GM21576 (cell line): ENCODE measurements at regions not wholly inside any gene's neighbourhood (a gene's known extent, or its start where the extent isn't known, plus 50 kb on each side); places are given as distances from the start of the nearest gene placed in this dataset.

ENCODE experiments used
- ATAC-seq: cut with Tn5 transposase; IDR thresholded peaks from one replicate; pipeline ENCODE4 v1.9.1; 2021; ENCODE audit warnings: mild to moderate bottlenecking, moderate library complexity; ENCODE audit not compliant: unreplicated experiment

DNA sequence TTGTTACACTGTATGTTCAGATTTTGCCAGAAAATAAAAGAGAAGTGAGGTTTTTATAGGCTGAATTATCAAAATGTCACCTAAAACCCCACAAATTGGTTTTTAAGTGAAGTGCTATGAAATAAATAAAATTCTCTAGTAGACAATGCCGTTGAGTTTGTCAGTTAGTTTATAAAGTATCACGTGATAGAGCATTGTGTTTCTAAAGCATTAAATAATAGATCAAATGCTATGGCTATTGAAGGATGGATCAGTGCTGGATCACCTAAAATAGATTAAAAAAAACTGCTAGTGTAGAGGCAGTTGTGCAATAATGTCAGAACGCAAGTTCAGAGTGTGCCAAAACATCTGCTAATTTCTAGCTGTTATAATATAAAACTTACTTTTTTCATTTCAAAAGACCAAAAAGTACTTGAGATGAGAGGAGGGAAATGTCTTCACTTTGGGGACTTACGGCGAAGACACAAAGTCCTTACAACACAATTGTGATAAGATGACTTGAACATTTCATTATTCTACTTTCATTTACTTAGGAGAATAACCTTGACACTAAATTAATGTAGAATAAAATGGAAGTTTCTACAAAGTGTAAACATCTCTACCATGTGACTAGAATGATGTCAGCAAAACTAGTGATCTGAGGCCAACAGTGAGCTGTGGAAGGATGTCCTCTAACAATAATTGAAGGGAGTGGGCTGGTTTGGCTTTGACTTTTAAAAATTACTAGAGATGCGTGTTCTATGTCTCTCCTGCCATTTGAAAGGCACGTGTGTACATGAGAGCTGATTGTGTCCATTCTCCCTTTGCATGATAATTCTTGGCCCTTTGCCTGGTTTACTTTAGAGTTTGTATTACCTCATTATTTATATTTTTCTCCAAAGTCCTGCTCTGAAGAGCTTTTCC lies 154.4 kb upstream of the PDE3A start:
- no peak for ATAC-seq

DNA sequence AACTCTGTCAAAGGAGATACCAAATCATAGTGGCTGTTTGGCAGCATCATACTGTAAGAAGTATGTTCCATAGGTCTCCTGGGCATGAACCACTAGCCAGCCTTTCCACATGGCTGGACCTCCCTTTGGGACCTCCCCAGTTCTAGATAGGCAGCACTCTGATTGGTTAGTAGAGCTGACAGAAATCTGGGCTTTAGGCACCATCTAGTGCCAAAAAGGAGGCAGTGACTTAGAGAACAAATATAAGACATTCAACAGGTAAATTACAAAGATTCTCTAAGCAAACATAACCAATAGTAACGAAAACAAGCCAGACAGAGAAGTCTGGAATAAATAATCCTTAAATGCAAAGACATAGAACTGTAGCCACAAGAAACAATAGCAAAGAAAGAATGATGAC lies 148.0 kb upstream of the PDE3A start:
- ATAC-seq, result no peak

DNA sequence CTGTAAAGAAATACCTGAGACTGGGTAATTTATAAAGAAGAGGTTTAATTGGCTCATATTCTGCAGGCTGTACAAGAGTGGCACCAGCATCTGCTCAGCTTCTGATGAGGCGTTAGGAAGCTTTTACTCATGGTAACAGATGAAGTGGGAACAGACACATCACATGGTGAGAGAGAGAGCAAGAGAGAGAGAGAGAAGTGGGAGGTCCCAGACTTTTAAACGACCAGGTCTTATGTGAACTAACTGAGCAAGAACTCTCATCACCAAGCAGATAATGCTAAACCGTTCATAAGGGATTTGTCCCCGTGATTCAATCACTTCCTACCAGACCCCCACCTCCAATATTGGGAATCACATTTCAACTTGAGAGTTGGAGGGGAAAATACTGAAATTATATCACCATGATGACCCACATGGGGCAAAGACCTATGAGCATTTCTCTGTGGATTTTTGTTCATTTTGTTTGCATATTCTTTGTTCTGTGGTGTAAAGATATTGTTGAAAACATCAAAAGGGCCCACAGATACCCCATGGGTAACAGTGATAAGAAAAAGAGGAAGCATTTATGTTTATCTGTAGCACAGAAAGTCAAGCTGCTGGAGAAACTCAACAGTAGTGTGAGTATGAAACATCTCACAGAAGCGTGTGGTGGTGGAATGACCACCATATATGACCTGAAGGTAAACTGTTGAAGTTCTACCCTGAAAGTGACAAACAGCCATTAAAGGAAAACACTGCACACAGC lies 135.2 kb upstream of the PDE3A start:
- ATAC-seq, result no peak

- no peak for ATAC-seq
These were observed 133.9 kb upstream of the PDE3A start for GRCh38 chr12:20234474-20234873.

GRCh38 chr12:20237091-20237490 lies 131.2 kb upstream of the PDE3A start:
- no peak for ATAC-seq

DNA sequence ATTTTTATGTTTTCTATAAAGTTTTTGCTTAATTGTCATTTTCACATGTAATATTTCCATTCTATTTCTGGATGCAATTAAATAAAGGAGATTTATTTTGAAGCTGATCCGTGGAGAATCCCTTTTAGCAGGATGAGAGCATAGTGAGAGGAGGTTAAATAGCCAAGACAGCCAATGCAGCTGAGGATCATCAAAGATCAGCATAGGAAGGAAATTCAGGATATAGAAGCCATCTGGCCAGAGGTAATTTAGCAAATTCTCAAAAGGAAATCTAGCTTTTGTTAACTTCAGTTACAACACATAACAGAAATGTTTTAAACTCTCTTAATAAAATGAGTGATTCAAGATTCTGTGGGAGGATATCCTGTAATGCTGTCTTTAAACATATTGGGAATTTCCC lies 122.8 kb upstream of the PDE3A start:
- ATAC-seq, result no peak

- ATAC-seq, result no peak
These were observed 119.7 kb upstream of the PDE3A start for GRCh38 chr12:20248646-20249045.

GRCh38 chr12:20250761-20251160 lies 117.6 kb upstream of the PDE3A start:
- no peak for ATAC-seq

- ATAC-seq, result no peak
These were observed 111.0 kb upstream of the PDE3A start for GRCh38 chr12:20257311-20257710.

GRCh38 chr12:20259786-20260185 lies 108.6 kb upstream of the PDE3A start:
- ATAC-seq, result no peak

GRCh38 chr12:20260851-20261250 lies 107.5 kb upstream of the PDE3A start:
- ATAC-seq, result no peak

DNA sequence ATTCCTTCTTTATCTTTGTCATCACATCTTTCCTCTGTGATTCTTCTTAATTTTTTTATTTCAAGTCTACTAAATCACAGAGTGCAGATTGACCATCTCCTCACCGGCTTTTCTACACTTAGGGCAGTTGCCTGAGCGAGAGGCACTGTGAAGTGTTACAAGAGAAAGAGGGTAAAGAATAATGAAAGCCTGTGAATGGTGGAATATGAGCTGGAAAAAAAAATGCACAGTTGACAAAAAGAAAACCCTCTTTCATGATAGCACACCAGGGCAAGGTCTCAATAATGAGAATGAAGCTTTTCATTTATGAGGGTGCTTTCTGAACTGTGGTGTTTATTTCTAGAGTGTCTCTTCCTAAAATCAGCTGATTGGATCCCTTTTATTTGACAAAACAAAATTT lies 106.2 kb upstream of the PDE3A start:
- no peak for ATAC-seq

DNA sequence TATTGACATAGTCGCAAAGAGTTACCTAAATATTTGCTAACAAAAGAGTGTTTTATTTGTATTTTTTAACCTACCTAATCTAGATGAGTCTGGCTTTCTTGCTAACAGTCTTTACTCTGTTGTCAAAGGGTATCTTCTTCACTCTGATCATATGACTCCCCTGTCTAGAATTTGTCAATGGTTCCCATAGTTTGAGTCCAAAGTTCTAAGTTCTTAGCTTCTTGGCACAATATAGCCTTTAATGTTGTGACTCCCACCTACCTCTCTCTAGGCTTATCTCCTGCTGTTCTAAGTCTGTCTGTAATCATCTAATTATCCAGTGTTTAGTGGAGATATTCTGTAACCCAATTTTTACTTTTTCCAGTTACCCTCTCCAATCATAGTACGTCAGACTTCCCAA lies 104.3 kb upstream of the PDE3A start:
- no peak for ATAC-seq

DNA sequence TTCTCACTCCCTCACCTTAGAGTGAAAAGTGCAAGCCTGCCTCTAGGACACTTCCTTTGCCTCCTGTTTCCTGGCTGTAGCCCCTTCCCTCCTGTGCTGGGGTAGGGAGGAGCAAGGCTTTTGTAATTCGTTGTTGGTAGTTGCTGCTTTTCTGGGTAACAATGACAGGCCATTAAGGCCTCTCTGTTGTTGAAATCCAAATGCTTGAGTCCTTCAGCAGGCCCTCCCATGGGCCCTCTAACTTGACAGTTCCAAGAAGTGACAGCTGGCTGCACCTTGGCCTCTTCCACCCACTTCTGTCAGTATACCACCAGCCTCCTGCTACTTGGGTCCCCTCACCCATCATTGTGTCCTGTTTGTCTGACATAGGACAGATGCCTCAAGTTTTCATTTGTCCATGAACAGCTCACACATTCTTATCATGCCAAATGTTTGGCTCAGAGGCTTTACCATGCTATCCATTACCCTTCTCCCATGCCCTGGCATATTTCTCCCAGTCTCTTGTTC lies 103.7 kb upstream of the PDE3A start:
- ATAC-seq, result no peak

GRCh38 chr12:20268121-20268732 lies 100.1 kb upstream of the PDE3A start:
- no peak for ATAC-seq

DNA sequence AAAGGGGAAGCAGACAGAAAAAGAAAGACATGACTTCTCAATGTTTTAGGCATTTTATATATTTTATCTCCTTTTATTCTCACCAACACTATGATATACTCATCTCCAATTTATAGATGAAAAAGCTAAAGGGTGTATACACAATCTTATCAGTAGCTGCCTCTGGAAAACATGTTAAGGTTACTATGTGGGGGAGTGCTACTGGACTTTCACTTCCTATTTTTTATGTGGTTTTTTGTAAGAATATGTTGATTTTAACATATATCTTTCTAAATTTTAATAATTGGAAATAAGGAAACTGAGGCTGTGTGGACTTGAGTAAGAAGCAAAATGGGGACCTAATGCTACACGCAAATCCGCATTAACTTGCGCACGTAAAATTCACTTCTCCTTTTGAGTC lies 99.6 kb upstream of the PDE3A start:
- ATAC-seq, result no peak

GRCh38 chr12:20269337-20270067 lies 98.8 kb upstream of the PDE3A start:
- no peak for ATAC-seq

- ATAC-seq, result no peak
These were observed 97.8 kb upstream of the PDE3A start for GRCh38 chr12:20270557-20270956.

DNA sequence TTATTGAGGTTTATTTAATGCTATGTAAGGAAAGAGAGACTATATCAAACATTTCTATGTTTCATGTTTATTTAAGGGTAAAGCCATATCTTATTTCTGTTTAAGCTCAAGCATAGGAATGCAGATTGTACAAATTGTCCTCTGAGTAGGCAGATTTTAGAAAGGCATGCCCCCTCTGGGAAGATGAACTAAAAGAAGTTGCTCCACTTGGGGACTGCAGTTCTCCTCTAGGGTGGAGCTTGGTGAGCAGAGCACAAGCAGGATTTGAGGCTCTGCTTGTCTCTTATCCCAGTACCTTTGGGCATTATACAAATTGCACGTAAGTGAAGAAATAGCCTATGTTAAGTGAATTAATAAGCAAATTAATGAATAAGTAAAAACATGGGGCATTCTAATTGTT lies 96.2 kb upstream of the PDE3A start:
- no peak for ATAC-seq

DNA sequence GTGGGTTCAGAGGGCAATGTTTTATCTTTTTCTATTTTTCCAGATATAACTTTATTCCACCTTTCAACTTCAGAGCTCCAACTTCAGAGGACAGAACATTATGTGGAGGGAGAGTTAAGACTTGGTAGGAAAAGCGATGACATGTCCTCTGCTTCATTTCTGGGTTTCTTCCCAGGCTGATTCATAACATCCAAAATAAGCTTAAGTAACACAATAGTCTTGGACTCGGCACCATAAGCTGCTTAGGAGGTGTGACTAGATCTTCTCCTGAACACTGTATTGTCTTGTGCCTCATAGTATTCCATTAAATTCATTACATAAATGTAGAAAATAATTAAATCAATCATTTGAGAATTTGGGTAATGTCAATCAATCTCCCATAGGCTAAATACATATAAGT lies 95.5 kb upstream of the PDE3A start:
- ATAC-seq, result no peak

GRCh38 chr12:20274008-20274407 lies 94.3 kb upstream of the PDE3A start:
- no peak for ATAC-seq
